ENCODE measurements at regions not wholly inside any gene's neighbourhood (a gene's known extent, or its start where the extent isn't known, plus 50 kb on each side); places are given as distances from the start of the nearest gene placed in this dataset.
"Not testable (repeated sequence)": the region's sequence is repeated elsewhere in the genome, so short reads cannot be mapped to it uniquely, and the experiment has no call there.

DNA sequence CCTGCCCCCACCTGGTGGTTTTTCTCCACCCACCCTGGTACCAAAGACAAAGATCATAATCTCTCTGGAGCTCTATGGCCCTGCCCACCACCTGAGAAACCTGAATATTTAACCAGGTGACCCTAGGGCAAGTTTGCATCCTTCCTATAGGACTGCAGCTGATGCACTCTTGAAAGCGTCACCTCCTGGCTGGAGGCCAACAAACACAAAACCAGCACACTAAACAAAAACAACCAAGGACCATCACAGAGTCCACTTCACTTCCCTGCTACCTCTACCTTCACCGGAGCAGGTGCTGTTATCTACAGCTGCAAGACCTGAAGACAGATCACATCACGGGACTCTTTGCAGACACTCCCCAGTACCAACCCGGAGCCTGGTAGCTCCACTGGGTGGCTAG lies 296.7 kb upstream of the FGF13 start:
- no peak for TF ChIP-seq CTCF (IDR thresholded peaks at IDR 0.05; ENCODE audit: poor library complexity, severe bottlenecking)
- H3K4me1 ChIP-seq (ENCODE audit: insufficient read depth, poor library complexity, severe bottlenecking) = no peaks in the 10 kb centered on the region
- no peak overlapping the region for H3K27ac ChIP-seq (ENCODE audit: poor library complexity, severe bottlenecking)
- DNase-seq (ENCODE audit: low spot score) (no peak), ATAC-seq (ENCODE audit: low read depth) (no peak)
- no peaks in the 10 kb centered on the region for H3K27me3 ChIP-seq (ENCODE audit: insufficient read depth, poor library complexity, severe bottlenecking)
- no peak overlapping the region for H3K4me3 ChIP-seq (ENCODE audit: severe bottlenecking)
- no peaks in the 10 kb centered on the region for H3K36me3 ChIP-seq (ENCODE audit: low read depth)
- H3K9me3 ChIP-seq (ENCODE audit: severe bottlenecking) = no peaks in the 10 kb centered on the region

GRCh38 chrX:139003856-139004527 lies 292.5 kb upstream of the FGF13 start:
- not testable (repeated sequence) for H3K27ac ChIP-seq (ENCODE audit: poor library complexity, severe bottlenecking); ATAC-seq (ENCODE audit: low read depth); H3K9me3 ChIP-seq (ENCODE audit: severe bottlenecking); DNase-seq (ENCODE audit: low spot score); H3K4me1 ChIP-seq (ENCODE audit: insufficient read depth, poor library complexity, severe bottlenecking); H3K27me3 ChIP-seq (ENCODE audit: insufficient read depth, poor library complexity, severe bottlenecking); H3K36me3 ChIP-seq (ENCODE audit: low read depth); H3K4me3 ChIP-seq (ENCODE audit: severe bottlenecking)

- Histone ChIP-seq H3K4me3 (ENCODE audit: severe bottlenecking) (no peak overlapping the region), H3K4me1 (ENCODE audit: insufficient read depth, poor library complexity, severe bottlenecking) (no peaks in the 10 kb centered on the region), H3K9me3 (ENCODE audit: severe bottlenecking) (no peaks in the 10 kb centered on the region), H3K36me3 (ENCODE audit: low read depth) (no peaks in the 10 kb centered on the region), H3K27me3 (ENCODE audit: insufficient read depth, poor library complexity, severe bottlenecking) (no peaks in the 10 kb centered on the region), H3K27ac (ENCODE audit: poor library complexity, severe bottlenecking) (no peak overlapping the region)
- no peak for DNase-seq (ENCODE audit: low spot score)
- no peak for ATAC-seq (ENCODE audit: low read depth)
- TF ChIP-seq CTCF (IDR thresholded peaks at IDR 0.05; ENCODE audit: poor library complexity, severe bottlenecking) = no peak
These were observed 290.8 kb upstream of the FGF13 start for GRCh38 chrX:139002319-139002718.

GRCh38 chrX:138996268-138996667 lies 284.8 kb upstream of the FGF13 start:
- H3K4me1 ChIP-seq (ENCODE audit: insufficient read depth, poor library complexity, severe bottlenecking) = no peaks in the 10 kb centered on the region
- H3K27ac ChIP-seq (ENCODE audit: poor library complexity, severe bottlenecking) = no peak overlapping the region
- H3K36me3 ChIP-seq (ENCODE audit: low read depth) = no peaks in the 10 kb centered on the region
- DNase-seq (ENCODE audit: low spot score) = no peak
- TF ChIP-seq CTCF (IDR thresholded peaks at IDR 0.05; ENCODE audit: poor library complexity, severe bottlenecking) = no peak
- no peak overlapping the region for H3K4me3 ChIP-seq (ENCODE audit: severe bottlenecking)
- no peak for ATAC-seq (ENCODE audit: low read depth)
- H3K9me3 ChIP-seq (ENCODE audit: severe bottlenecking) = no peaks in the 10 kb centered on the region
- no peaks in the 10 kb centered on the region for H3K27me3 ChIP-seq (ENCODE audit: insufficient read depth, poor library complexity, severe bottlenecking)

DNA sequence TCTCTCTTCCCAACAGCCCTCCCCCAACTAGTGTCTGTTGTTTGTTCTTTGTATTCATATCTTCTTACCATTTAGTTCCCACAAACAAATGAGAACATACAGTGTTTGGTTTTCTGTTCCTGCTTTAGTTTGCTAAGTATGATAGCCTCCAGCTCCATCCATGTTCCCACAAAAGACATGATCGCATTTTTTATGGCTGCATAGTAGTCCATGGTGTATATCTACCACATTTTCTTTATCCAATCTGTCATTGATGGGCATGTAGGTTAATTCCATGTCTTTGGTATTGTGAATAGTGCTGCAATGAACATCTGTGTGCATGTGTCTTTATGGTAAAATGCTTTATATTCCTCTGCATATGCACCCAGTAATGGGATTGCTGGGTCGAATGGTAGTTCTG lies 283.9 kb upstream of the FGF13 start:
- no peak for DNase-seq (ENCODE audit: low spot score)
- no peaks in the 10 kb centered on the region for H3K27me3 ChIP-seq (ENCODE audit: insufficient read depth, poor library complexity, severe bottlenecking)
- H3K27ac ChIP-seq (ENCODE audit: poor library complexity, severe bottlenecking) = no peak overlapping the region
- no peaks in the 10 kb centered on the region for H3K4me1 ChIP-seq (ENCODE audit: insufficient read depth, poor library complexity, severe bottlenecking)
- H3K36me3 ChIP-seq (ENCODE audit: low read depth) = no peaks in the 10 kb centered on the region
- no peak overlapping the region for H3K4me3 ChIP-seq (ENCODE audit: severe bottlenecking)
- TF ChIP-seq CTCF (IDR thresholded peaks at IDR 0.05; ENCODE audit: poor library complexity, severe bottlenecking) = no peak
- H3K9me3 ChIP-seq (ENCODE audit: severe bottlenecking) = no peaks in the 10 kb centered on the region
- ATAC-seq (ENCODE audit: low read depth) = no peak

- not testable (repeated sequence) for H3K36me3 ChIP-seq (ENCODE audit: low read depth); H3K9me3 ChIP-seq (ENCODE audit: severe bottlenecking); H3K27me3 ChIP-seq (ENCODE audit: insufficient read depth, poor library complexity, severe bottlenecking); DNase-seq (ENCODE audit: low spot score); H3K4me1 ChIP-seq (ENCODE audit: insufficient read depth, poor library complexity, severe bottlenecking); H3K4me3 ChIP-seq (ENCODE audit: severe bottlenecking); ATAC-seq (ENCODE audit: low read depth); H3K27ac ChIP-seq (ENCODE audit: poor library complexity, severe bottlenecking)
These were observed 278.9 kb upstream of the FGF13 start for GRCh38 chrX:138990425-138990824.

Measured in RWPE2 (cell line).